H1 (cell line): ENCODE measurements at regions not wholly inside any gene's neighbourhood (a gene's known extent, or its start where the extent isn't known, plus 50 kb on each side); places are given as distances from the start of the nearest gene placed in this dataset.

ENCODE experiments used
- CTCF ChIA-PET: fragments of 300-600 bp; sonication (Branson Sonifier 250); formaldehyde crosslinking; loops from one replicate; lab custom pipeline; 2021; ENCODE audit not compliant: partially characterized antibody; lab: Charles Lee
- POLR2A ChIA-PET: fragments of 300-600 bp; sonication (Branson Sonifier 250); formaldehyde crosslinking; loops from one replicate; lab custom pipeline; 2021; ENCODE audit warnings: inconsistent platforms; ENCODE audit not compliant: partially characterized antibody; lab: Charles Lee
- DNase-seq, 2 experiments: peaks; one replicate each; pipeline versions ENCODE4 v3.0.0 to v3.0.0-alpha.2; 2010 to 2022; ENCODE audit warnings: low spot score in 2 of 2, low read depth in 1 of 2, mixed read lengths in 1 of 2
- FAIRE-seq: peaks from 2 replicates; lab custom pipeline; 2011; peaks lifted over from hg19 to GRCh38; lab: Jason Lieb, UNC
- H2AFZ ChIP-seq: 2 replicates; pipeline ENCODE4 v1.8.1; 2012; ENCODE audit warnings: low read length, inconsistent platforms
- H2AK5ac ChIP-seq: 2 replicates; pipeline ENCODE4 v1.6.1; 2013; ENCODE audit warnings: low read depth, low read length
- H2BK120ac ChIP-seq: replicated peaks from 2 replicates; pipeline ENCODE3; 2013; ENCODE audit warnings: low read depth, low read length, inconsistent platforms
- H2BK12ac ChIP-seq: 2 replicates; pipeline ENCODE4 v1.6.1; 2013; ENCODE audit warnings: low read depth, low read length
- H2BK15ac ChIP-seq: 2 replicates; pipeline ENCODE4 v1.6.1; 2013; ENCODE audit warnings: low read length
- H2BK20ac ChIP-seq: 2 replicates; pipeline ENCODE4 v1.6.1; 2013; ENCODE audit warnings: low read length
- H2BK5ac ChIP-seq: 2 replicates; pipeline ENCODE4 v1.6.1; 2013; ENCODE audit warnings: low read depth, low read length
- H3K14ac ChIP-seq: 2 replicates; pipeline ENCODE4 v1.6.1; 2013; ENCODE audit warnings: inconsistent platforms; ENCODE audit not compliant: insufficient read length
- H3K18ac ChIP-seq: 2 replicates; pipeline ENCODE4 v1.6.1; 2013; ENCODE audit warnings: low read length; ENCODE audit errors: extremely low read depth
- H3K23ac ChIP-seq: 2 replicates; pipeline ENCODE4 v1.6.1; 2013; ENCODE audit warnings: inconsistent platforms; ENCODE audit not compliant: insufficient read length
- H3K23me2 ChIP-seq: 2 replicates; pipeline ENCODE4 v1.6.1; 2013; ENCODE audit warnings: low read depth, low read length
- H3K27ac ChIP-seq: 2 replicates; pipeline ENCODE4 v1.6.1; 2011; ENCODE audit warnings: low read depth, low read length, inconsistent platforms
- H3K27me3 ChIP-seq, 4 experiments: replicated peaks in 1 of 4; 1 replicate in 1 of 4; 2 replicates in 3 of 4; pipeline versions ENCODE4 v1.6.1 to v1.8.1; 2011 to 2013; ENCODE audit warnings: low read length in 3 of 4, mild to moderate bottlenecking in 3 of 4, inconsistent platforms in 2 of 4, mixed read lengths in 2 of 4, moderate library complexity in 1 of 4; ENCODE audit not compliant: control insufficient read depth in 3 of 4, insufficient read depth in 3 of 4; ENCODE audit errors: extremely low read depth in 1 of 4
- H3K36me3 ChIP-seq, 4 experiments: 2 replicates each; pipeline versions ENCODE4 v1.6.1 to v1.8.1; 2011 to 2013; ENCODE audit warnings: mild to moderate bottlenecking in 4 of 4, low read length in 3 of 4, moderate library complexity in 2 of 4, control low read depth in 1 of 4, inconsistent platforms in 1 of 4; ENCODE audit not compliant: insufficient read depth in 4 of 4, control insufficient read depth in 2 of 4
- H3K4ac ChIP-seq: replicated peaks from 2 replicates; pipeline ENCODE3; 2013; ENCODE audit warnings: low read length, low read depth, mixed read lengths, inconsistent platforms; ENCODE audit not compliant: insufficient read length
- H3K4me1 ChIP-seq, 4 experiments: replicated peaks in 1 of 4; 1 replicate in 1 of 4; 2 replicates in 3 of 4; pipeline versions ENCODE4 v1.6.1 to v1.8.1; 2011 to 2013; ENCODE audit warnings: low read length in 3 of 4, inconsistent platforms in 2 of 4, mixed read lengths in 1 of 4; ENCODE audit not compliant: insufficient read depth in 4 of 4, control insufficient read depth in 3 of 4
- H3K4me2 ChIP-seq, 2 experiments: 2 replicates each; pipeline versions ENCODE4 v1.6.1 to v1.8.1; 2011 to 2013; ENCODE audit warnings: low read depth in 2 of 2, low read length in 2 of 2, control low read depth in 1 of 2, inconsistent platforms in 1 of 2, mild to moderate bottlenecking in 1 of 2; ENCODE audit not compliant: insufficient read depth in 1 of 2
- H3K4me3 ChIP-seq, 4 experiments: fragments of 200-600, 300-600 bp in 1 of 4; sonication (generic), shearing (Covaris generic), sonication (Bioruptor Twin) in 1 of 4; 2 replicates each; pipeline versions ENCODE4 v1.5.1 to v1.8.1; 2011 to 2016; ENCODE audit warnings: low read length in 4 of 4, low read depth in 3 of 4, control low read depth in 2 of 4, inconsistent platforms in 2 of 4, mild to moderate bottlenecking in 2 of 4, mixed read lengths in 1 of 4, moderate library complexity in 1 of 4; ENCODE audit not compliant: insufficient read depth in 2 of 4; ENCODE audit errors: extremely low read depth in 1 of 4
- H3K56ac ChIP-seq: replicated peaks from 2 replicates; pipeline ENCODE3; 2013; ENCODE audit warnings: low read depth, mild to moderate bottlenecking, mixed read lengths, low read length, inconsistent platforms; ENCODE audit not compliant: insufficient read length
- H3K79me1 ChIP-seq: 2 replicates; pipeline ENCODE4 v1.6.1; 2013; ENCODE audit warnings: low read depth, low read length, control low read depth
- H3K79me2 ChIP-seq, 2 experiments: 2 replicates each; pipeline versions ENCODE4 v1.6.1 to v1.8.1; 2012 to 2013; ENCODE audit warnings: low read length in 2 of 2, mild to moderate bottlenecking in 2 of 2, inconsistent platforms in 1 of 2; ENCODE audit not compliant: insufficient read depth in 2 of 2, control insufficient read depth in 1 of 2
- H3K9ac ChIP-seq, 4 experiments: replicated peaks in 1 of 4; 1 replicate in 1 of 4; 2 replicates in 3 of 4; pipeline versions ENCODE4 v1.6.1 to v1.8.1; 2011 to 2013; ENCODE audit warnings: low read depth in 3 of 4, low read length in 3 of 4, control low read depth in 2 of 4, mild to moderate bottlenecking in 2 of 4, moderate library complexity in 2 of 4, inconsistent platforms in 1 of 4; ENCODE audit errors: extremely low read depth in 1 of 4
- H3K9me3 ChIP-seq, 2 experiments: 2 replicates each; pipeline versions ENCODE4 v1.6.1 to v1.8.1; 2012 to 2013; ENCODE audit warnings: mild to moderate bottlenecking in 2 of 2, moderate library complexity in 2 of 2, control low read depth in 1 of 2, inconsistent platforms in 1 of 2, low read depth in 1 of 2, low read length in 1 of 2, mixed read lengths in 1 of 2; ENCODE audit not compliant: insufficient read depth in 2 of 2
- H4K20me1 ChIP-seq, 2 experiments: replicated peaks in 1 of 2; 2 replicates each; pipeline versions ENCODE3 to v1.8.1; 2011 to 2013; ENCODE audit warnings: inconsistent platforms in 2 of 2, low read length in 2 of 2, mild to moderate bottlenecking in 1 of 2; ENCODE audit not compliant: insufficient read depth in 2 of 2, control insufficient read depth in 1 of 2
- H4K5ac ChIP-seq: 2 replicates; pipeline ENCODE4 v1.6.1; 2013; ENCODE audit warnings: low read length, low read depth, mixed read lengths, inconsistent platforms; ENCODE audit not compliant: insufficient read length
- H4K8ac ChIP-seq: 2 replicates; pipeline ENCODE4 v1.8.0; 2013; ENCODE audit warnings: mild to moderate bottlenecking, moderate library complexity, low read length, inconsistent platforms; ENCODE audit not compliant: insufficient read depth; ENCODE audit errors: extremely low read depth
- H4K91ac ChIP-seq: replicated peaks from 2 replicates; pipeline ENCODE3; 2013; ENCODE audit warnings: low read length, mixed read lengths, inconsistent platforms; ENCODE audit not compliant: insufficient read length
- ASH2L ChIP-seq: fragments of 200-600, 300-600 bp; sonication (generic); IDR thresholded peaks from one replicate; pipeline ENCODE4 v1.7.1; 2017; ENCODE audit warnings: low read length
- ATF3 ChIP-seq: IDR thresholded peaks from 2 replicates; pipeline ENCODE4 v1.6.1; 2011; ENCODE audit warnings: low read depth, mild to moderate bottlenecking, low read length; ENCODE audit not compliant: insufficient read depth
- BCL11A ChIP-seq, 2 experiments: IDR thresholded peaks; one replicate each; pipeline ENCODE4 v1.6.1; 2011; ENCODE audit warnings: low read depth in 2 of 2, low read length in 2 of 2, mild to moderate bottlenecking in 2 of 2
- EP300 ChIP-seq, 2 experiments: IDR thresholded peaks; 1 replicate in 1 of 2; 2 replicates in 1 of 2; pipeline ENCODE4 v1.6.1; 2011 to 2012; ENCODE audit warnings: low read depth in 2 of 2, low read length in 2 of 2, mild to moderate bottlenecking in 2 of 2, borderline replicate concordance in 1 of 2, inconsistent platforms in 1 of 2, moderate library complexity in 1 of 2
- KDM1A ChIP-seq: fragments of 200-600, 300-600 bp; sonication (generic); IDR thresholded peaks from 2 replicates; pipeline ENCODE4 v1.7.1; 2016; ENCODE audit warnings: mild to moderate bottlenecking, low read length, borderline replicate concordance
- PHF8 ChIP-seq: fragments of 200-600 bp; sonication (generic); conservative IDR thresholded peaks from 2 replicates; pipeline ENCODE4 v1.7.1; 2012; ENCODE audit warnings: low read depth, mild to moderate bottlenecking, inconsistent platforms, low read length, moderate library complexity
- POU5F1 ChIP-seq: IDR thresholded peaks from 2 replicates; pipeline ENCODE4 v1.6.1; 2011; ENCODE audit warnings: low read depth, mild to moderate bottlenecking, low read length, moderate library complexity
- SIRT6 ChIP-seq: IDR thresholded peaks from one replicate; pipeline ENCODE4 v1.7.1; 2012; ENCODE audit warnings: low read length, inconsistent platforms
- SP1 ChIP-seq: IDR thresholded peaks from 2 replicates; pipeline ENCODE4 v1.6.1; 2011; ENCODE audit warnings: low read depth, low read length
- TCF12 ChIP-seq: IDR thresholded peaks from 2 replicates; pipeline ENCODE4 v1.6.1; 2011; ENCODE audit warnings: low read depth, mild to moderate bottlenecking, low read length
- WGBS, 2 experiments: shearing (Covaris generic) in 1 of 2; methylation state at CpG; one replicate each; pipeline versions ENCODE4 v1.1.6 to v1.1.7; 2013 to 2015; ENCODE audit warnings: low lambda C conversion rate in 2 of 2, mixed read lengths in 2 of 2, inconsistent platforms in 1 of 2, low coverage in 1 of 2, missing lambda C conversion rate in 1 of 2; ENCODE audit not compliant: insufficient replicate concordance in 2 of 2, insufficient coverage in 1 of 2, insufficient read length in 1 of 2; ENCODE audit errors: extremely low coverage in 1 of 2, missing lambda C conversion rate in 1 of 2; 5-methylcytosine and 5-hydroxymethylcytosine counted together

GRCh38 chrX:79530310-79531108 is 163.4 kb upstream of the ITM2A start:
- Histone ChIP-seq H3K79me1 (no peaks in the 10 kb centered on the region), H2BK5ac (no peak overlapping the region), H3K9ac (no peak overlapping the region), H2BK12ac (no peak overlapping the region), H2AK5ac (no peak overlapping the region), H3K36me3 (no peaks in the 10 kb centered on the region), H3K56ac (no peak overlapping the region), H3K4me1 (no peaks in the 10 kb centered on the region), H3K4ac (no peak overlapping the region), H3K27me3 (no peaks in the 10 kb centered on the region), H4K20me1 (no peaks in the 10 kb centered on the region), H4K91ac (no peak overlapping the region), H2AFZ (no peak overlapping the region), H3K27ac (no peak overlapping the region), H3K23me2 (no peaks in the 10 kb centered on the region), H3K79me2 (no peaks in the 10 kb centered on the region), H4K8ac (no peak overlapping the region), H3K14ac (no peak overlapping the region), H3K18ac (no peak overlapping the region), H3K4me3 (no peak overlapping the region), H3K23ac (no peak overlapping the region), H2BK15ac (no peak overlapping the region), H3K4me2 (no peak overlapping the region), H4K5ac (no peak overlapping the region), H3K9me3 (peaks cover 0 to 4% of the 10 kb centered on the region in 2 experiments; a peak in 1 of 4 replicates), H2BK120ac (no peak overlapping the region), H2BK20ac (no peak overlapping the region)
- CTCF ChIA-PET: no interaction called here
- no peak for DNase-seq
- POLR2A ChIA-PET: no interaction called here
- WGBS, 2 experiments: 100% methylated on average over 3 of the region's 27 CpGs; no CpG with 5 or more reads in 1 of the 2 experiments
- TF ChIP-seq KDM1A (no peak), ASH2L (no peak), SP1 (no peak), SIRT6 (no peak), BCL11A (IDR thresholded peaks at IDR 0.05; ENCODE audit: low read depth in 2 of 2, low read length in 2 of 2) (no peak), TCF12 (no peak), ATF3 (no peak), POU5F1 (no peak), EP300 (IDR thresholded peaks at IDR 0.05; ENCODE audit: borderline replicate concordance in 1 of 2, low read depth in 2 of 2, low read length in 2 of 2) (no peak), PHF8 (no peak)
- FAIRE-seq: no peak
